ENCODE measurements at regions not wholly inside any gene's neighbourhood (a gene's known extent, or its start where the extent isn't known, plus 50 kb on each side); places are given as distances from the start of the nearest gene placed in this dataset.

GRCh38 chr4:66853845-66854244 is 691.5 kb downstream of the CENPC start:
- TF ChIP-seq POLR2AphosphoS5 (IDR thresholded peaks at IDR 0.05): no peak
- no peak for TF ChIP-seq CTCF (IDR thresholded peaks at IDR 0.05)
